Upper lobe of left lung (tissue), 6 donors: ENCODE measurements at regions not wholly inside any gene's neighbourhood (a gene's known extent, or its start where the extent isn't known, plus 50 kb on each side); places are given as distances from the start of the nearest gene placed in this dataset.

Source experiments
- ATAC-seq, 2 donors: fragments of 200-7000 bp; cut with Tn5 transposase; one replicate each; pipeline ENCODE4 v1.9.1; 2022; ENCODE audit warnings: mild to moderate bottlenecking in 2 of 2, moderate library complexity in 2 of 2; ENCODE audit not compliant: low FRiP score in 2 of 2
- DNase-seq, 2 donors: peaks; one replicate each; pipeline ENCODE4 v3.0.0-alpha.2; 2019 to 2020
- H3K27ac ChIP-seq, 4 donors: fragments of 200-600 bp; sonication (generic); one replicate each; pipeline ENCODE4 v1.5.1; 2016 to 2019
- H3K27me3 ChIP-seq, 4 donors: fragments of 200-600 bp; sonication (generic); one replicate each; pipeline ENCODE4 v1.5.1; 2017 to 2019
- H3K36me3 ChIP-seq, 4 donors: fragments of 200-600 bp; sonication (generic); one replicate each; pipeline ENCODE4 v1.5.1; 2016 to 2019
- H3K4me1 ChIP-seq, 4 donors: fragments of 200-600 bp; sonication (generic); one replicate each; pipeline ENCODE4 v1.5.1; 2018 to 2019
- H3K4me3 ChIP-seq, 4 donors: fragments of 200-600 bp; sonication (generic); one replicate each; pipeline ENCODE4 v1.5.1; 2017 to 2019; ENCODE audit warnings: mild to moderate bottlenecking in 2 of 4, moderate library complexity in 1 of 4
- H3K9me3 ChIP-seq, 4 donors: fragments of 200-600 bp; sonication (generic); one replicate each; pipeline ENCODE4 v1.5.1; 2018 to 2019
- CTCF ChIP-seq, 6 experiments: fragments of 450-650 bp in 4 of 6; fragments of 200-600 bp in 2 of 6; sonication (generic) in 2 of 6; IDR thresholded peaks; one replicate each; pipeline ENCODE4 v1.5.1; 2016 to 2019; ENCODE audit warnings: antibody characterized with exemption in 6 of 6
- EP300 ChIP-seq, 4 donors: sonication (generic); formaldehyde crosslinking; IDR thresholded peaks; one replicate each; pipeline ENCODE4 v1.5.1; 2017; ENCODE audit warnings: antibody characterized with exemption in 4 of 4, control low read depth in 2 of 4
- POLR2A ChIP-seq, 4 donors: fragments of 450-650 bp; IDR thresholded peaks; one replicate each; pipeline ENCODE4 v1.5.1; 2016 to 2017; ENCODE audit warnings: antibody characterized with exemption in 4 of 4, mild to moderate bottlenecking in 2 of 4
- POLR2AphosphoS5 ChIP-seq, 2 donors: sonication (generic); formaldehyde crosslinking; IDR thresholded peaks; one replicate each; pipeline ENCODE4 v1.5.1; 2017; ENCODE audit warnings: antibody characterized with exemption in 2 of 2
- WGBS, 2 donors: methylation state at CpG; one replicate each; pipeline ENCODE4 v1.1.5; 2017 to 2018; 5-methylcytosine and 5-hydroxymethylcytosine counted together
- donor health status: DM: no; HTN: no; CAD: no; lungs with moderate emphysema.
- donor health status: DM: no; HTN: yes; CAD: no; lungs with severe emphysema.

- 83 to 84% methylated on average over 4 of the region's 4 CpGs for WGBS, 2 donors
- Histone ChIP-seq H3K27me3 (no peaks in the 10 kb centered on the region), H3K27ac (no peak overlapping the region), H3K4me3 (no peak overlapping the region), H3K4me1 (peaks cover 0 to 7% (median 0%) of the 10 kb centered on the region in 4 donors), H3K9me3 (no peaks in the 10 kb centered on the region), H3K36me3 (no peaks in the 10 kb centered on the region)
- DNase-seq (no peak), ATAC-seq (no peak)
- TF ChIP-seq EP300 (IDR thresholded peaks at IDR 0.05) (no peak), POLR2A (IDR thresholded peaks at IDR 0.05) (no peak), POLR2AphosphoS5 (IDR thresholded peaks at IDR 0.05) (no peak)
Measured at GRCh38 chr11:23536907-23537306, 676.6 kb upstream of the CCDC179 start.

DNA sequence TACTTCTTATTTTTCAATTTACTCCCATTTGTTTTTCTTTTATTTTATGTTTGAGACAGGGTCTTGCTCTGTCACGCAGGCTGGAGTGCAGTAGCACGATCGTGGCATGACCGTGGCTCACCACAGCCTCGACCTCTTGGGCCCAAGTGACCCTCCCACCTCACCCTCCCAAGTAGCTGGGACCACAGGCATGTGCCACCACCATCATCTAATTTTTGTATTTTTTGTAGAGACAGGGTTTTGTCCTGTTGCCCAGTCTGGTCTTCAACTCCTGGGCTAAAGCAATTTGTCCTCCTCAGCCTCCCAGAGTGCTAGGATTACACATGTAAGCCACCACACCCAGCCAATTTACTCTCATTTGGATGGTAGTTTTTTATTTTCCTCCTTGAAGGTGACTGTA is 679.3 kb upstream of the CCDC179 start:
- Histone ChIP-seq H3K9me3 (no peaks in the 10 kb centered on the region), H3K4me1 (peaks cover 0 to 7% (median 0%) of the 10 kb centered on the region in 4 donors), H3K36me3 (no peaks in the 10 kb centered on the region), H3K27me3 (no peaks in the 10 kb centered on the region), H3K4me3 (no peak overlapping the region), H3K27ac (no peak overlapping the region)
- no peak for DNase-seq
- no peak for ATAC-seq
- 81 to 97% methylated on average over 4 to 5 of the region's 5 CpGs for WGBS, 2 donors
- TF ChIP-seq EP300 (IDR thresholded peaks at IDR 0.05) (no peak), POLR2A (IDR thresholded peaks at IDR 0.05) (no peak), CTCF (IDR thresholded peaks at IDR 0.05) (no peak), POLR2AphosphoS5 (IDR thresholded peaks at IDR 0.05) (no peak)

DNA sequence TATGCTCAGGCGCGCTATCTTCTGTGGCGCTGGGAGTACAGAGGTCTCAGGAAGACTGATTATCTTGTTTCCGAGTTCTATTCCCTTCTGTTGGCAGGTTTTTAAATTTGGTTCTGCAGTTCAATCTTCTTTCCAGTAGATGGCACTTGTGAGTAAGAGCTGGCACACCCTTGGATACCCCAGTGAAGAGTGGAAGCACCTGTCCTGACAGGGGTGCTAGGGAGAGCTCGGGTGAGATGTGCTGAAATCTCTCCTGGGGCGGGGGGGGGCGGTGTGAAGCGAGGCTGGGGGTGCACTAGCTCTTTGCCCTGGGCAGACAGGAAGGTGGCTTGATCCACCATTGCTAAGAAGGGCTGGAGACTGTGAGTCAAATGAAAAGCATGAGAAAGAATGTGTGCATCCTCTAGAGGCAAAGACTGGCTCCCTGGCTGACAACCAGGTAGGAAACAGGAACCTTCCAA is 679.9 kb upstream of the CCDC179 start:
- H3K27ac ChIP-seq: no peak overlapping the region

DNA sequence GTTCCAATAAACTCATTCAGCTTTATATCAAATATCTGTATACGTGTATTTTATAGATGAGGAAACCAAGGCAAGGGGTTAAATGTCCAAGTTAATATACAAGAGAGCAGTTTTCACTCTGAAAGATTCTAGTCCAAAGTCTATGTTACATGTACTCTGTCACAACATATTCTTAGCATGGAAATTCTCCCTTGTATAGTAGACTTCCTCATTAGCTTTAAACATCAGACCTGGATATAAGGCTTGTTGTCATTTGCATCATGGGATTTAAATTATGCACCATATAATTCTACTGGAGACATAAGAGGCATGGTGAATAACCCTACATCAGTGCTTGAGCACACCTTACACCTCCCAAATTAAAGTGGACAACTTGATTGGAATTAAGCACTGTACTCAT is 681.9 kb upstream of the CCDC179 start:
- DNase-seq (no peak), ATAC-seq (no peak)
- Histone ChIP-seq H3K27ac (no peak overlapping the region), H3K9me3 (no peaks in the 10 kb centered on the region), H3K4me1 (peaks cover 0 to 7% (median 0%) of the 10 kb centered on the region in 4 donors), H3K4me3 (no peak overlapping the region), H3K27me3 (no peaks in the 10 kb centered on the region), H3K36me3 (no peaks in the 10 kb centered on the region)
- 96% methylated on average over 1 of the region's 1 CpG for WGBS, 2 donors
- TF ChIP-seq POLR2A (IDR thresholded peaks at IDR 0.05) (no peak), EP300 (IDR thresholded peaks at IDR 0.05) (no peak), CTCF (IDR thresholded peaks at IDR 0.05) (no peak), POLR2AphosphoS5 (IDR thresholded peaks at IDR 0.05) (no peak)

More for the DNA sequence above, 679.9 kb upstream of the CCDC179 start:
- Histone ChIP-seq H3K27me3 (no peaks in the 10 kb centered on the region), H3K36me3 (no peaks in the 10 kb centered on the region), H3K4me3 (no peak overlapping the region), H3K4me1 (peaks cover 0 to 7% (median 0%) of the 10 kb centered on the region in 4 donors), H3K9me3 (no peaks in the 10 kb centered on the region)
- no peak for DNase-seq
- 17% methylated on average over 8 of the region's 8 CpGs for WGBS, 2 donors
- peak in 1 of 2 donors; percentile 75 for ATAC-seq
- TF ChIP-seq POLR2AphosphoS5 (IDR thresholded peaks at IDR 0.05): no peak
- no peak for TF ChIP-seq POLR2A (IDR thresholded peaks at IDR 0.05)
- no peak for TF ChIP-seq EP300 (IDR thresholded peaks at IDR 0.05)
- peak in 5 of 6 experiments; percentile 39 to 52 (median 45) for TF ChIP-seq CTCF (IDR thresholded peaks at IDR 0.05)

GRCh38 chr11:23542816-23543215 is 682.5 kb upstream of the CCDC179 start:
- peaks cover 0 to 7% (median 0%) of the 10 kb centered on the region in 4 donors for H3K4me1 ChIP-seq
- H3K9me3 ChIP-seq: no peaks in the 10 kb centered on the region
- no peak overlapping the region for H3K4me3 ChIP-seq
- DNase-seq: no peak
- 55 to 71% methylated on average over 3 of the region's 3 CpGs for WGBS, 2 donors
- ATAC-seq: no peak
- TF ChIP-seq EP300 (IDR thresholded peaks at IDR 0.05) (no peak), POLR2A (IDR thresholded peaks at IDR 0.05) (no peak), POLR2AphosphoS5 (IDR thresholded peaks at IDR 0.05) (no peak), CTCF (IDR thresholded peaks at IDR 0.05) (no peak)
- H3K27me3 ChIP-seq: no peaks in the 10 kb centered on the region
- no peaks in the 10 kb centered on the region for H3K36me3 ChIP-seq
- H3K27ac ChIP-seq: no peak overlapping the region
